A673 (cell line): ENCODE measurements at regions not wholly inside any gene's neighbourhood (a gene's known extent, or its start where the extent isn't known, plus 50 kb on each side); places are given as distances from the start of the nearest gene placed in this dataset.

Experiments
- CTCF ChIP-seq: fragments of 300-800, 200-600 bp; sonication (generic); conservative IDR thresholded peaks from 2 replicates; pipeline ENCODE4 v1.5.1; 2017; ENCODE audit warnings: low read depth, mild to moderate bottlenecking, antibody characterized with exemption, low read length, moderate library complexity, mixed read lengths
- EZH2 ChIP-seq: fragments of 200-600 bp; sonication (generic); IDR thresholded peaks from 2 replicates; pipeline ENCODE4 v1.6.1; 2017; ENCODE audit warnings: borderline replicate concordance, low read depth, mild to moderate bottlenecking, mixed read lengths, antibody characterized with exemption, low read length; ENCODE audit not compliant: poor library complexity, severe bottlenecking

- TF ChIP-seq CTCF, result no peak
- TF ChIP-seq EZH2, result no peak
These were observed 214.1 kb upstream of the VLDLR start for GRCh38 chr9:2407450-2407849.
